ENCODE measurements at regions not wholly inside any gene's neighbourhood (a gene's known extent, or its start where the extent isn't known, plus 50 kb on each side); places are given as distances from the start of the nearest gene placed in this dataset.

GRCh38 chr4:180057299-180057721, 2185.9 kb upstream of the TENM3 start:
- Histone ChIP-seq H3K9ac (ENCODE audit: low read length) (no peak overlapping the region), H3K36me3 (ENCODE audit: control insufficient read depth in 1 of 2, insufficient read depth in 2 of 2, low read length in 2 of 2) (no peaks in the 10 kb centered on the region), H3K9me2 (ENCODE audit: insufficient read depth) (no peaks in the 10 kb centered on the region), H4K20me1 (ENCODE audit: insufficient read depth) (no peaks in the 10 kb centered on the region), H3K4me3 (replicated peaks in 1 of 2; ENCODE audit: low read depth in 1 of 2, low read length in 2 of 2) (no peak overlapping the region), H2AFZ (ENCODE audit: low read depth, low read length, poor library complexity, severe bottlenecking) (no peak overlapping the region), H3K4me2 (ENCODE audit: low read length) (no peak overlapping the region), H3K27ac (ENCODE audit: low read depth, low read length) (no peak overlapping the region), H3K27me3 (ENCODE audit: insufficient read depth, low read length) (no peaks in the 10 kb centered on the region), H3K9me3 (ENCODE audit: control insufficient read depth in 1 of 2, insufficient read depth in 1 of 2, low read depth in 1 of 2, low read length in 2 of 2) (no peaks in the 10 kb centered on the region), H3K4me1 (ENCODE audit: control insufficient read depth in 1 of 2, insufficient read depth in 2 of 2, low read length in 2 of 2) (no peaks in the 10 kb centered on the region), H3K79me2 (ENCODE audit: insufficient read depth, low read length) (no peaks in the 10 kb centered on the region)
- intact Hi-C loops (cut with micrococcal nuclease) = no loop called here
- TF ChIP-seq CTCF (IDR thresholded peaks at IDR 0.05 in 2 of 3, conservative IDR thresholded peaks at IDR 0.05 in 1 of 3; ENCODE audit: borderline replicate concordance in 1 of 3, insufficient read depth in 1 of 3, low read depth in 2 of 3, low read length in 2 of 3) = peak in 1 of 3 experiments; percentile 14; a peak in 1 of 6 replicates
- no peak for TF ChIP-seq ZFX (IDR thresholded peaks at IDR 0.05)
- TF ChIP-seq REST (IDR thresholded peaks at IDR 0.05; ENCODE audit: low read depth) = no peak
- no peak for DNase-seq (ENCODE audit: low read depth, low spot score)
- ChIA-PET POLR2A (no interaction called here), CTCF (no interaction called here), RAD21 (ENCODE audit: low non-redundant PET in 1 of 2, low total read pairs in 2 of 2, uncharacterized antibody in 2 of 2, unreplicated experiment in 2 of 2) (no interaction called here)
- BruUV-seq (replicated peaks) = no TSS peak
- no peak for ATAC-seq

Measured in HCT116 (cell line).